Adrenal gland (tissue), 5 donors: ENCODE measurements at regions not wholly inside any gene's neighbourhood (a gene's known extent, or its start where the extent isn't known, plus 50 kb on each side); places are given as distances from the start of the nearest gene placed in this dataset.

Experiments used
- POLR2A ChIP-seq, 2 donors: fragments of 450-650 bp; IDR thresholded peaks; one replicate each; pipeline ENCODE4 v1.6.1; 2017; ENCODE audit warnings: antibody characterized with exemption in 2 of 2, mild to moderate bottlenecking in 2 of 2, moderate library complexity in 1 of 2
- TF ChIP-seq, protein P1 (sequence below), 6 experiments: fragments of 450-650 bp in 4 of 6; fragments of 200-600 bp in 2 of 6; sonication (generic) in 1 of 6; IDR thresholded peaks; 1 replicate in 5 of 6; 2 replicates in 1 of 6; pipeline versions ENCODE4 v1.5.1 to v1.8.0; 2016 to 2021; ENCODE audit warnings: antibody characterized with exemption in 6 of 6, mild to moderate bottlenecking in 2 of 6, moderate library complexity in 1 of 6
- donor health status: DM: no; HTN: no; CAD: no.

DNA sequence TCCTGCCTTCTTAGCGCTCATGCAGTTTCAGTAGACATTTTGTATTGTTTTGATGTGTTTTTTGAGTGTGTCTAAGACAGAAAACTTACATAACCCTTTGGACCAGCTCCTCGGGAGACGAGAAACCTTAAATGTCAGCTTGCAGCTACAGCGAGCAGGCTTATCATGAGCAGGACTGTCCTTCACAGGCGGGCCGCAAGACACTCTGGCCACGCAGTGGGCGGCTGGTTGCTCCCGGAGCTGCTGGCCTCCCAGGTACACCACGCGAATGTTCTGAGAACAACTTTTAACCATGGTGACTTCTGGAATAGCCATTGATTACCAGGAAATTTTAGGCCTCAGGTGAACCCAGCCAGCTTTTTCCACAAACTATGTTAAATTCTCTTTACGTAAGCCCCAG, 164.1 kb upstream of the DIO3 start:
- TF ChIP-seq, protein P1, sequence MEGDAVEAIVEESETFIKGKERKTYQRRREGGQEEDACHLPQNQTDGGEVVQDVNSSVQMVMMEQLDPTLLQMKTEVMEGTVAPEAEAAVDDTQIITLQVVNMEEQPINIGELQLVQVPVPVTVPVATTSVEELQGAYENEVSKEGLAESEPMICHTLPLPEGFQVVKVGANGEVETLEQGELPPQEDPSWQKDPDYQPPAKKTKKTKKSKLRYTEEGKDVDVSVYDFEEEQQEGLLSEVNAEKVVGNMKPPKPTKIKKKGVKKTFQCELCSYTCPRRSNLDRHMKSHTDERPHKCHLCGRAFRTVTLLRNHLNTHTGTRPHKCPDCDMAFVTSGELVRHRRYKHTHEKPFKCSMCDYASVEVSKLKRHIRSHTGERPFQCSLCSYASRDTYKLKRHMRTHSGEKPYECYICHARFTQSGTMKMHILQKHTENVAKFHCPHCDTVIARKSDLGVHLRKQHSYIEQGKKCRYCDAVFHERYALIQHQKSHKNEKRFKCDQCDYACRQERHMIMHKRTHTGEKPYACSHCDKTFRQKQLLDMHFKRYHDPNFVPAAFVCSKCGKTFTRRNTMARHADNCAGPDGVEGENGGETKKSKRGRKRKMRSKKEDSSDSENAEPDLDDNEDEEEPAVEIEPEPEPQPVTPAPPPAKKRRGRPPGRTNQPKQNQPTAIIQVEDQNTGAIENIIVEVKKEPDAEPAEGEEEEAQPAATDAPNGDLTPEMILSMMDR (IDR thresholded peaks at IDR 0.05): no peak
- no peak for TF ChIP-seq POLR2A (IDR thresholded peaks at IDR 0.05)
